ENCODE measurements at regions not wholly inside any gene's neighbourhood (a gene's known extent, or its start where the extent isn't known, plus 50 kb on each side); places are given as distances from the start of the nearest gene placed in this dataset.

GRCh38 chr3:117286488-117286887, 576.9 kb downstream of the TUSC7 start:
- no peak for TF ChIP-seq CTCF (IDR thresholded peaks at IDR 0.05)
- TF ChIP-seq POLR2A (IDR thresholded peaks at IDR 0.05) = no peak

All from thyroid gland (tissue), 4 donors.